Testis (tissue), 2 donors: ENCODE measurements at regions not wholly inside any gene's neighbourhood (a gene's known extent, or its start where the extent isn't known, plus 50 kb on each side); places are given as distances from the start of the nearest gene placed in this dataset.

Experiments
- DNase-seq: peaks from one replicate; pipeline ENCODE4 v3.0.0-alpha.2; 2019
- H3K27ac ChIP-seq, 2 donors: fragments of 200-600 bp; sonication (generic); one replicate each; pipeline ENCODE4 v1.5.1; 2019
- H3K27me3 ChIP-seq: fragments of 200-600 bp; sonication (generic); one replicate; pipeline ENCODE4 v1.5.1; 2019
- H3K36me3 ChIP-seq: fragments of 200-600 bp; sonication (generic); one replicate; pipeline ENCODE4 v1.5.1; 2017; ENCODE audit warnings: low read depth; ENCODE audit errors: missing control alignments
- H3K4me1 ChIP-seq: fragments of 200-600 bp; sonication (generic); one replicate; pipeline ENCODE4 v1.5.1; 2019
- H3K4me3 ChIP-seq, 2 donors: fragments of 200-600 bp; sonication (generic); one replicate each; pipeline ENCODE4 v1.5.1; 2017 to 2019
- H3K9me3 ChIP-seq: fragments of 200-600 bp; sonication (generic); one replicate; pipeline ENCODE4 v1.5.1; 2017
- POLR2A ChIP-seq: fragments of 450-650 bp; IDR thresholded peaks from one replicate; pipeline ENCODE4 v1.6.1; 2017; ENCODE audit warnings: antibody characterized with exemption, mild to moderate bottlenecking, moderate library complexity
- WGBS, 2 donors: methylation state at CpG; one replicate each; pipeline ENCODE4 v1.1.5; 2018; 5-methylcytosine and 5-hydroxymethylcytosine counted together
- intact Hi-C: fragments of 100-400 bp; cut with DNase I; formaldehyde crosslinking; loops from one replicate; pipeline ENCODE4 v1.15.1; 2023; ENCODE audit warnings: low total_unique reads
- TF ChIP-seq, protein P1 (sequence below), 3 experiments: fragments of 450-650 bp in 2 of 3; fragments of 200-600 bp in 1 of 3; sonication (generic) in 1 of 3; IDR thresholded peaks; one replicate each; pipeline ENCODE4 v1.5.1; 2016 to 2019; ENCODE audit warnings: antibody characterized with exemption in 3 of 3, mild to moderate bottlenecking in 2 of 3, moderate library complexity in 1 of 3

DNA sequence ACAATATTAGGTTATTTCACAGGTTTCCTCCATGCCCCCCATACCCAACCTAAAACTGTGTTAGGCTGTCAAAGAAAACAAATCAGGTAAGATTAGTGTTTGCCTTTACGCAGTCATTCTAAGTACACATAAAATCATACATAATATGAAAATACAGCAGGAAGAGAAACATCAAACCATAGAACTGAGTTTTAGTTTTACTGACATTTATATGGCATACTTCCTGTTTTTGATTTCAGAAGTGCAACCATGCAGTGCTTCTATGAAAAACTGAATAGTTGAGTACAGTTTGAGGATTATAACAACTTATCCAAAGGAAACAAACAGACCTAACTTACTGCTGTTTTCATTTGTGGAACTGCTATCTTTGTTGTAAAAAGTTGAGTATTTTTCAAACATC is 91.3 kb downstream of the KCNRG start:
- no peaks in the 10 kb centered on the region for H3K9me3 ChIP-seq
- H3K27ac ChIP-seq = no peak overlapping the region
- no peaks in the 10 kb centered on the region for H3K36me3 ChIP-seq
- TF ChIP-seq POLR2A = no peak
- TF ChIP-seq, protein P1, sequence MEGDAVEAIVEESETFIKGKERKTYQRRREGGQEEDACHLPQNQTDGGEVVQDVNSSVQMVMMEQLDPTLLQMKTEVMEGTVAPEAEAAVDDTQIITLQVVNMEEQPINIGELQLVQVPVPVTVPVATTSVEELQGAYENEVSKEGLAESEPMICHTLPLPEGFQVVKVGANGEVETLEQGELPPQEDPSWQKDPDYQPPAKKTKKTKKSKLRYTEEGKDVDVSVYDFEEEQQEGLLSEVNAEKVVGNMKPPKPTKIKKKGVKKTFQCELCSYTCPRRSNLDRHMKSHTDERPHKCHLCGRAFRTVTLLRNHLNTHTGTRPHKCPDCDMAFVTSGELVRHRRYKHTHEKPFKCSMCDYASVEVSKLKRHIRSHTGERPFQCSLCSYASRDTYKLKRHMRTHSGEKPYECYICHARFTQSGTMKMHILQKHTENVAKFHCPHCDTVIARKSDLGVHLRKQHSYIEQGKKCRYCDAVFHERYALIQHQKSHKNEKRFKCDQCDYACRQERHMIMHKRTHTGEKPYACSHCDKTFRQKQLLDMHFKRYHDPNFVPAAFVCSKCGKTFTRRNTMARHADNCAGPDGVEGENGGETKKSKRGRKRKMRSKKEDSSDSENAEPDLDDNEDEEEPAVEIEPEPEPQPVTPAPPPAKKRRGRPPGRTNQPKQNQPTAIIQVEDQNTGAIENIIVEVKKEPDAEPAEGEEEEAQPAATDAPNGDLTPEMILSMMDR (IDR thresholded peaks at IDR 0.05) = no peak
- no peaks in the 10 kb centered on the region for H3K4me1 ChIP-seq
- no peak overlapping the region for H3K4me3 ChIP-seq
- intact Hi-C loops = no loop called here
- H3K27me3 ChIP-seq = no peaks in the 10 kb centered on the region
- no peak for DNase-seq
- 89 to 90% methylated on average over 1 of the region's 1 CpG for WGBS, 2 donors

DNA sequence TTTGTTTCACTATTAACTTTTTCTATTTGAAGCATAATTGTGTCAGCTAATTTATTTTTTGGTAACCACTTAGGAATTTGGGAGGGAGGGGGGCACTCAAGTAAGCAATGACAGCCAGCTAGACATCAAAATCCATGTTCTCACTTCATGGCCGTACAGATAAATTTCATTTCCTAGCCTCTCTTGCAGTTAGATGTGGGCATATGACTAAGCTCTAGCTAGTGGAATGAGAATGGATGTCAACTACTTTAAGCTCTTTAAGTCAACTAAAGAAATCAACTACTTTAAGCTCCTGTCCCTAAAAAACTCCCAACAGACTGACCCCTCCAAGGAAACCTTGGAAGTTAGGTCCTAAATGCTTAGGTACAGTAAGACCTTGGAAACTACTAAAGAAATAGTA is 92.0 kb downstream of the KCNRG start:
- no peak for DNase-seq
- intact Hi-C loops = no loop called here
- H3K9me3 ChIP-seq = no peaks in the 10 kb centered on the region
- no peaks in the 10 kb centered on the region for H3K27me3 ChIP-seq
- TF ChIP-seq, protein P1 (IDR thresholded peaks at IDR 0.05) = no peak
- no peak for TF ChIP-seq POLR2A
- no peak overlapping the region for H3K27ac ChIP-seq
- WGBS, 2 donors = 53 to 55% methylated on average over 1 of the region's 1 CpG
- no peaks in the 10 kb centered on the region for H3K4me1 ChIP-seq
- no peak overlapping the region for H3K4me3 ChIP-seq
- no peaks in the 10 kb centered on the region for H3K36me3 ChIP-seq

DNA sequence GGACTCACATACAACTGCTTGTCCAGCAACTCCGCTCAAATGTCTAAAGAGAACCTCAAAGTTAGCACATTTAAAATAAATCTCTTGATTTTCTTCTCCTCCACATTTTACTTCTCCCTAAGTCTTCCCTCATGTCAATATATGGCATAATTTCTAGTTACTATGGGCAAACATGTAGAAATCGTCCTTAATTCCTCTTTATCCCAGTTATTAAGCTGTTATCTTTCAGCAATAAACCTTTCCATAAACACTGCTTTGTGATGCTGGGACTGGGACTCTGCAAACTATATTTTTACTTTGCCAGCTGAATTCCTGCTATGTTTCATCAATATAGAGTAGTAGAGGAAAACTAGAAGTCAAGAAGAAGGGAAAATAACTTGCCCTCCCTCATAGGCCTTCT is 99.7 kb downstream of the KCNRG start:
- no peak for DNase-seq
- 81 to 85% methylated on average over 2 of the region's 2 CpGs for WGBS, 2 donors
- H3K36me3 ChIP-seq = no peaks in the 10 kb centered on the region
- TF ChIP-seq, protein P1 (IDR thresholded peaks at IDR 0.05) = no peak
- TF ChIP-seq POLR2A = no peak
- H3K9me3 ChIP-seq = no peaks in the 10 kb centered on the region
- H3K27ac ChIP-seq = no peak overlapping the region
- no peak overlapping the region for H3K4me3 ChIP-seq
- H3K4me1 ChIP-seq = no peaks in the 10 kb centered on the region
- intact Hi-C loops = no loop called here
- no peaks in the 10 kb centered on the region for H3K27me3 ChIP-seq

DNA sequence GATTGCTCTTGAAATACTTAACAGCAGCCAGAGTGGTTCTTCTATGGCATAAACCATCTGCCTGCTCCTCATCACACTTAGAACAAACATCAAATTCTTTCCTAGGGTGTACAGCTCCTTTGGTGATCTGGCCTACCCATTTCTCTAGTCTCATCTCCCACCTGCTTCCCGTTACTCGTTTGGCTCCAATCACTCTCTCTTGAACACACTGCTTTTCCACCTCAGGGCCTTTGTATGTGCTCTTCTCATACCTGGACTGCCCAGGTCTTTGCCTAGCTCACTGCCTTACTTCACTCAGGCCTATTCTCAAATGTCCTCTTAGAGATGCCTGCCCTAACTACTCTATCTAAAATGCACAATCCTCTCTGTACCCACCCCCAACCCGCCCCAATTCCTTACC is 100.5 kb downstream of the KCNRG start:
- no peak for DNase-seq
- TF ChIP-seq, protein P1 (IDR thresholded peaks at IDR 0.05) = no peak
- no peak for TF ChIP-seq POLR2A
- 95 to 97% methylated on average over 3 of the region's 3 CpGs for WGBS, 2 donors
- Histone ChIP-seq H3K4me1 (no peaks in the 10 kb centered on the region), H3K27ac (no peak overlapping the region), H3K36me3 (no peaks in the 10 kb centered on the region), H3K4me3 (no peak overlapping the region), H3K27me3 (no peaks in the 10 kb centered on the region), H3K9me3 (no peaks in the 10 kb centered on the region)
- intact Hi-C loops = no loop called here

DNA sequence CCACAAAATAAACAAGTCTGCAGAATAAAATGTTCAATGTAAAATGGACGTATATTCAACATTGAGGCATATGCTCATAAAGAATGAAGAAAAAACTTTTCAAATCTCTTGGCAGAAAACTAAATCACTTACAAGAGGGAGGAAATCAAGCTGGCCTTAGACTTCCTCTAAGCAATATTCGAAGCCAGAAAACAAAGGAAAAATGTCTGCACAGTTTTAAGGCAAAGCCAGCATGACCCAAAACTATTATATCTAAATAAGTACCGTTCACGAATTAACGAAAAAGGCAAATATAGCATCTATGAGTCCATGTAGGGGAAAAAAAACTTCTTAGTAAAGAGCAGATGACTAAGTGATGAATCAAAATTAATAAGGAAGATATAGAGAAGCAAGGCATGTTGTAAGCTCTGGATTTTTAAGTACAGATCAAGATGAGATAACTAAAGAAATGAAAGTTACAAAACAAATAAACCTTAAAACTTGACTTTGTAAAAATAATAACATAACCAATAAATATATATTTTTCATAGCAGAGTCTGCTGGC is 101.3 kb downstream of the KCNRG start:
- 82% methylated on average over 5 of the region's 5 CpGs for WGBS, 2 donors
- H3K27ac ChIP-seq = no peak overlapping the region
- intact Hi-C loops = no loop called here
- TF ChIP-seq POLR2A = no peak
- TF ChIP-seq, protein P1 (IDR thresholded peaks at IDR 0.05) = no peak
- no peak overlapping the region for H3K4me3 ChIP-seq
- H3K4me1 ChIP-seq = no peaks in the 10 kb centered on the region
- no peaks in the 10 kb centered on the region for H3K9me3 ChIP-seq
- no peak for DNase-seq
- H3K36me3 ChIP-seq = no peaks in the 10 kb centered on the region
- H3K27me3 ChIP-seq = no peaks in the 10 kb centered on the region
